K562 (cell line): ENCODE measurements at regions not wholly inside any gene's neighbourhood (a gene's known extent, or its start where the extent isn't known, plus 50 kb on each side); places are given as distances from the start of the nearest gene placed in this dataset.

Source experiments
- ATAC-seq: fragments of 200-7000 bp; cut with Tn5 transposase; 3 replicates; pipeline ENCODE4 v1.9.1; 2020; ENCODE audit warnings: moderate library complexity
- BruUV-seq: library from RNA; stranded (reverse); fragments of 400-500 nt; replicated peaks from 2 replicates; lab custom pipeline; 2021; lab: Mats Ljungman, UMichigan
- CTCF ChIA-PET: fragments of 300-600 bp; formaldehyde crosslinking; extraction: SDS; loops from one replicate; lab custom pipeline; 2021; ENCODE audit warnings: low intra/inter-chr PET ratio; lab: Yijun Ruan, JAX
- POLR2A ChIA-PET: fragments of 300-600, 350-650 bp; sonication (Branson Sonifier 250); formaldehyde crosslinking; extraction: SDS; loops from one replicate; lab custom pipeline; 2021; ENCODE audit warnings: antibody characterized with exemption, inconsistent platforms; lab: Yijun Ruan, JAX
- DNase-seq, 4 experiments: peaks; one replicate each; pipeline versions ENCODE4 v3.0.0 to v3.0.0-alpha.2; 2011 to 2018; ENCODE audit warnings: low spot score in 3 of 4, mixed read lengths in 3 of 4; ENCODE audit errors: extremely low read depth in 1 of 4
- FAIRE-seq: peaks from 2 replicates; lab custom pipeline; 2011; peaks lifted over from hg19 to GRCh38; lab: Jason Lieb, UNC
- H2AFZ ChIP-seq: 2 replicates; pipeline ENCODE4 v1.6.0; 2011; ENCODE audit warnings: low read depth, low read length, control low read depth, inconsistent platforms
- H3K27ac ChIP-seq: fragments of 200-600 bp; 3 replicates; pipeline ENCODE4 v1.8.0; 2011; ENCODE audit warnings: low read depth, mild to moderate bottlenecking, control low read depth, inconsistent platforms, low read length, moderate library complexity, mixed read lengths; ENCODE audit errors: extremely low read depth
- H3K27me3 ChIP-seq, 2 experiments: fragments of 300-600 bp in 1 of 2; 2 replicates in 1 of 2; 3 replicates in 1 of 2; pipeline versions ENCODE4 v1.6.0 to v1.8.0; 2011; ENCODE audit warnings: inconsistent platforms in 2 of 2, low read length in 2 of 2, mild to moderate bottlenecking in 1 of 2, mixed read lengths in 1 of 2, moderate library complexity in 1 of 2; ENCODE audit not compliant: control insufficient read depth in 2 of 2, insufficient read depth in 2 of 2
- H3K36me3 ChIP-seq: fragments of 300-600 bp; 3 replicates; pipeline ENCODE4 v1.8.0; 2011; ENCODE audit warnings: mild to moderate bottlenecking, low read length, inconsistent platforms; ENCODE audit not compliant: control insufficient read depth, insufficient read depth
- H3K4me1 ChIP-seq, 2 experiments: fragments of 200-600 bp in 1 of 2; replicated peaks in 1 of 2; 2 replicates in 1 of 2; 3 replicates in 1 of 2; pipeline versions ENCODE4 v1.5.1 to v1.8.0; 2011; ENCODE audit warnings: inconsistent platforms in 2 of 2, low read length in 2 of 2, mild to moderate bottlenecking in 1 of 2, mixed read lengths in 1 of 2, moderate library complexity in 1 of 2; ENCODE audit not compliant: control insufficient read depth in 2 of 2, insufficient read depth in 2 of 2
- H3K4me2 ChIP-seq: 2 replicates; pipeline ENCODE4 v1.6.1; 2011; ENCODE audit warnings: low read length, control low read depth, inconsistent platforms, mixed read lengths; ENCODE audit not compliant: insufficient read depth
- H3K4me3 ChIP-seq: fragments of 200-600 bp; sonication (generic), shearing (Covaris generic); 2 replicates; pipeline ENCODE4 v1.5.1; 2016; ENCODE audit warnings: control low read depth, inconsistent platforms
- H3K79me2 ChIP-seq: fragments of 200-600 bp; 3 replicates; pipeline ENCODE4 v1.8.0; 2011; ENCODE audit warnings: low read length, inconsistent platforms; ENCODE audit not compliant: control insufficient read depth, insufficient read depth
- H3K9ac ChIP-seq, 2 experiments: 2 replicates each; pipeline versions ENCODE4 v1.6.0 to v1.6.1; 2011; ENCODE audit warnings: low read depth in 2 of 2, low read length in 2 of 2, control low read depth in 1 of 2, inconsistent platforms in 1 of 2, mild to moderate bottlenecking in 1 of 2, mixed read lengths in 1 of 2; ENCODE audit not compliant: insufficient read depth in 1 of 2
- H3K9me1 ChIP-seq: one replicate; pipeline ENCODE4 v1.6.0; 2011; ENCODE audit warnings: inconsistent platforms, mild to moderate bottlenecking, low read length, moderate library complexity; ENCODE audit not compliant: control insufficient read depth, insufficient read depth
- H3K9me3 ChIP-seq: replicated peaks from 2 replicates; pipeline ENCODE4 v1.5.1; 2011; ENCODE audit warnings: low read depth, low read length, inconsistent platforms; ENCODE audit not compliant: control insufficient read depth, insufficient read depth
- H4K20me1 ChIP-seq: replicated peaks from 2 replicates; pipeline ENCODE4 v1.6.1; 2011; ENCODE audit warnings: low read length, inconsistent platforms, mixed read lengths; ENCODE audit not compliant: control insufficient read depth, insufficient read depth
- ASH1L ChIP-seq: fragments of 450-650 bp; IDR thresholded peaks from 2 replicates; pipeline ENCODE4 v1.6.1; 2018; ENCODE audit warnings: borderline replicate concordance, mild to moderate bottlenecking, low read depth; ENCODE audit not compliant: partially characterized antibody
- CREB3L1 ChIP-seq: fragments of 450-650 bp; IDR thresholded peaks from 2 replicates; pipeline ENCODE4 v1.6.1; 2014; ENCODE audit warnings: low read depth, mild to moderate bottlenecking, moderate library complexity, borderline replicate concordance
- FOXK1 ChIP-seq: sonication (generic); formaldehyde crosslinking; IDR thresholded peaks from 2 replicates; pipeline ENCODE4 v1.8.0; 2022; ENCODE audit warnings: missing genetic modification reagents, mild to moderate bottlenecking, borderline replicate concordance
- NFE2L1 ChIP-seq: fragments of 450-650 bp; IDR thresholded peaks from 2 replicates; pipeline ENCODE4 v1.6.1; 2016; ENCODE audit warnings: missing genetic modification characterization, low read depth, mild to moderate bottlenecking, missing compliant biosample characterization, moderate library complexity, borderline replicate concordance
- PRMT5 ChIP-seq: sonication (generic); formaldehyde crosslinking; IDR thresholded peaks from 2 replicates; pipeline ENCODE4 v1.5.0; 2020; ENCODE audit warnings: missing genetic modification reagents
- PTRF ChIP-seq: fragments of 450-650 bp; IDR thresholded peaks from 2 replicates; pipeline ENCODE4 v1.6.1; 2016; ENCODE audit warnings: mild to moderate bottlenecking, missing genetic modification characterization, missing compliant biosample characterization
- SMAD4 ChIP-seq: fragments of 250-450 bp; sonication (Bioruptor Pico); conservative IDR thresholded peaks from 2 replicates; pipeline ENCODE4 v1.8.0; 2021; ENCODE audit warnings: inconsistent platforms, mild to moderate bottlenecking, moderate library complexity
- THRAP3 ChIP-seq: fragments of 450-650 bp; IDR thresholded peaks from 2 replicates; pipeline ENCODE4 v1.6.1; 2016; ENCODE audit warnings: mild to moderate bottlenecking, inconsistent platforms, borderline replicate concordance
- WGBS: fragments of 100-300 bp; shearing (Covaris generic); methylation state at CpG from one replicate; pipeline ENCODE4 v1.1.6; 2016; ENCODE audit warnings: low coverage, mixed read lengths; ENCODE audit not compliant: insufficient coverage; ENCODE audit errors: missing lambda C conversion rate; 5-methylcytosine and 5-hydroxymethylcytosine counted together
- in situ Hi-C: fragments of 300-500 bp; cut with MboI; formaldehyde crosslinking; loops from 4 replicates; pipeline ENCODE4 v1.15.0; 2018; ENCODE audit warnings: inconsistent platforms, mixed read lengths
- intact Hi-C: fragments of 100-400 bp; cut with micrococcal nuclease; formaldehyde crosslinking; loops from 2 replicates; pipeline ENCODE4 v1.14.2; 2022
- TF ChIP-seq, protein P1 (sequence below): sonication (generic); formaldehyde crosslinking; IDR thresholded peaks from 2 replicates; pipeline ENCODE4 v1.9.0; 2022; ENCODE audit warnings: mild to moderate bottlenecking, missing genetic modification reagents

DNA sequence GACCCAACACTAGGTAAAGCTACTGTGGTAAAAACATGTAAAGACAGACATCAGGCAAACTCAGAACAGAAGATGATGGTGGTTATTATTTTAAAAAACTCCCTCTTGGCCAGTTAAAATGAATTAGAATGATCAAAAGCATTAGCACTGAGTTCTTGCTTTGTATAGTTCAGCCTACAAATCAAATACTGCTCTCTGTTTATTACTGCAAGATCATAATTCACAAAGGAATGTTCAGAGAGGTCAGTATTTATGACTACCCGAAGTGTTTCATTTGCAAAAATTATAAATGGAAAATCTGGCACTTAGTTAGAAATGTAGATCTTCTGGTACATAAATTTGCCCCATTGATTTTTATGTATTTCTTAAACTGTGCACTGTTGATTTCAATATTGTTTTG is 140.3 kb upstream of the PPP2R2B start:
- intact Hi-C loops, result no loop called here
- no peaks in the 10 kb centered on the region for H3K79me2 ChIP-seq
- no peaks in the 10 kb centered on the region for H3K36me3 ChIP-seq
- ChIA-PET POLR2A (no interaction called here), CTCF (no interaction called here)
- WGBS, result 0% methylated on average over 1 of the region's 1 CpG
- DNase-seq, result no peak
- no peak overlapping the region for H3K4me2 ChIP-seq
- no peak overlapping the region for H3K27ac ChIP-seq
- no peaks in the 10 kb centered on the region for H3K4me1 ChIP-seq
- H4K20me1 ChIP-seq, result no peaks in the 10 kb centered on the region
- FAIRE-seq, result no peak
- H3K27me3 ChIP-seq, result no peaks in the 10 kb centered on the region
- no peak for ATAC-seq
- TF ChIP-seq PTRF (tag) (no peak), NFE2L1 (tag) (no peak), SMAD4 (CRISPR knock-in tag) (no peak), PRMT5 (CRISPR knock-in tag) (no peak), CREB3L1 (no peak), FOXK1 (CRISPR knock-in tag) (no peak), ASH1L (no peak), THRAP3 (no peak)
- TF ChIP-seq, protein P1, sequence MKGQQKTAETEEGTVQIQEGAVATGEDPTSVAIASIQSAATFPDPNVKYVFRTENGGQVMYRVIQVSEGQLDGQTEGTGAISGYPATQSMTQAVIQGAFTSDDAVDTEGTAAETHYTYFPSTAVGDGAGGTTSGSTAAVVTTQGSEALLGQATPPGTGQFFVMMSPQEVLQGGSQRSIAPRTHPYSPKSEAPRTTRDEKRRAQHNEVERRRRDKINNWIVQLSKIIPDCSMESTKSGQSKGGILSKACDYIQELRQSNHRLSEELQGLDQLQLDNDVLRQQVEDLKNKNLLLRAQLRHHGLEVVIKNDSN (CRISPR knock-in tag), result no peak
- TF ChIP-seq, all 486 proteins: peak for 0
- in situ Hi-C loops, result no loop called here
- H2AFZ ChIP-seq, result no peak overlapping the region
- BruUV-seq, result no TSS peak
- no peak overlapping the region for H3K9ac ChIP-seq
- no peaks in the 10 kb centered on the region for H3K9me1 ChIP-seq
- no peaks in the 10 kb centered on the region for H3K9me3 ChIP-seq
- H3K4me3 ChIP-seq, result no peak overlapping the region
